Neural cell (in vitro differentiated cells): ENCODE measurements at regions not wholly inside any gene's neighbourhood (a gene's known extent, or its start where the extent isn't known, plus 50 kb on each side); places are given as distances from the start of the nearest gene placed in this dataset.

ENCODE experiments used
- H2AFZ ChIP-seq: fragments of 200-600, 300-800 bp; sonication (generic), shearing (Covaris generic); 2 replicates; pipeline ENCODE4 v1.6.0; 2014; ENCODE audit warnings: low read depth, mild to moderate bottlenecking, antibody characterized with exemption, low read length, moderate library complexity
- H3F3A ChIP-seq: fragments of 200-600 bp; shearing (Covaris generic); 2 replicates; pipeline ENCODE4 v1.6.1; 2016; ENCODE audit warnings: mild to moderate bottlenecking, moderate library complexity, mixed read lengths, antibody characterized with exemption, low read length; ENCODE audit not compliant: insufficient read depth, poor library complexity, severe bottlenecking
- H3K27ac ChIP-seq: fragments of 200-600, 300-800 bp; sonication (generic), shearing (Covaris generic); 2 replicates; pipeline ENCODE4 v1.5.1; 2014; ENCODE audit warnings: mild to moderate bottlenecking, low read length, moderate library complexity
- H3K27me3 ChIP-seq: fragments of 300-800, 200-600 bp; sonication (generic), shearing (Covaris generic); 2 replicates; pipeline ENCODE4 v1.6.0; 2014; ENCODE audit warnings: mild to moderate bottlenecking, low read depth, low read length, moderate library complexity; ENCODE audit not compliant: insufficient read depth
- H3K36me3 ChIP-seq: fragments of 300-800, 200-600 bp; sonication (generic), shearing (Covaris generic); 2 replicates; pipeline ENCODE4 v1.5.1; 2014; ENCODE audit warnings: mild to moderate bottlenecking, antibody characterized with exemption, low read length, moderate library complexity; ENCODE audit not compliant: insufficient read depth
- H3K4me2 ChIP-seq: fragments of 300-800, 200-600 bp; sonication (generic), shearing (Covaris generic); 2 replicates; pipeline ENCODE4 v1.6.0; 2014; ENCODE audit warnings: mild to moderate bottlenecking, low read length
- H3K4me3 ChIP-seq: fragments of 300-800, 200-600 bp; sonication (generic), shearing (Covaris generic); 2 replicates; pipeline ENCODE4 v1.5.1; 2014; ENCODE audit warnings: mild to moderate bottlenecking, low read length, moderate library complexity
- H3K79me2 ChIP-seq: fragments of 200-600 bp; shearing (Covaris generic); replicated peaks from 2 replicates; pipeline ENCODE4 v1.6.0; 2014; ENCODE audit warnings: mild to moderate bottlenecking, low read length, moderate library complexity; ENCODE audit not compliant: insufficient read depth
- H3K9ac ChIP-seq: fragments of 300-800, 200-600 bp; sonication (generic), shearing (Covaris generic); 2 replicates; pipeline ENCODE4 v1.6.1; 2016; ENCODE audit warnings: mild to moderate bottlenecking, low read length, mixed read lengths
- H3K9me2 ChIP-seq: fragments of 200-600 bp; shearing (Covaris generic); 2 replicates; pipeline ENCODE4 v1.6.1; 2016; ENCODE audit warnings: mild to moderate bottlenecking, low read length, mixed read lengths; ENCODE audit not compliant: insufficient read depth
- H3K9me3 ChIP-seq: fragments of 200-600, 300-800 bp; sonication (generic), shearing (Covaris generic); 2 replicates; pipeline ENCODE4 v1.6.1; 2016; ENCODE audit warnings: mild to moderate bottlenecking, mixed run types, low read length, moderate library complexity, mixed read lengths
- H4K20me1 ChIP-seq: fragments of 200-600 bp; shearing (Covaris generic); 2 replicates; pipeline ENCODE4 v1.6.1; 2016; ENCODE audit warnings: mild to moderate bottlenecking, mixed run types; ENCODE audit not compliant: insufficient read depth
- CTCF ChIP-seq: fragments of 450-650 bp; IDR thresholded peaks from 2 replicates; pipeline ENCODE4 v1.5.1; 2014; ENCODE audit warnings: antibody characterized with exemption, mild to moderate bottlenecking, moderate library complexity; ENCODE audit not compliant: poor library complexity, severe bottlenecking
- EP300 ChIP-seq: fragments of 450-650 bp; conservative IDR thresholded peaks from 2 replicates; pipeline ENCODE4 v1.6.1; 2014; ENCODE audit warnings: antibody characterized with exemption, mild to moderate bottlenecking, moderate library complexity; ENCODE audit not compliant: poor library complexity, severe bottlenecking
- EZH2 ChIP-seq: fragments of 200-600, 300-800 bp; shearing (Covaris generic), sonication (generic); IDR thresholded peaks from 2 replicates; pipeline ENCODE4 v1.6.1; 2014; ENCODE audit warnings: antibody characterized with exemption, low read length, borderline replicate concordance, mild to moderate bottlenecking; ENCODE audit not compliant: insufficient read depth, poor library complexity, severe bottlenecking
- MXI1 ChIP-seq: fragments of 450-650 bp; conservative IDR thresholded peaks from 2 replicates; pipeline ENCODE4 v1.6.1; 2014; ENCODE audit warnings: antibody characterized with exemption, mild to moderate bottlenecking; ENCODE audit not compliant: poor library complexity, severe bottlenecking
- POLR2AphosphoS5 ChIP-seq: IDR thresholded peaks from 2 replicates; pipeline ENCODE4 v1.6.1; 2012
- RAD21 ChIP-seq: fragments of 450-650 bp; conservative IDR thresholded peaks from 2 replicates; pipeline ENCODE4 v1.6.1; 2014; ENCODE audit warnings: antibody characterized with exemption, mild to moderate bottlenecking, moderate library complexity
- REST ChIP-seq: IDR thresholded peaks from 2 replicates; pipeline ENCODE4 v1.6.1; 2012; ENCODE audit warnings: borderline replicate concordance
- SMC3 ChIP-seq: fragments of 450-650 bp; conservative IDR thresholded peaks from 2 replicates; pipeline ENCODE4 v1.6.1; 2014; ENCODE audit warnings: antibody characterized with exemption, mild to moderate bottlenecking, moderate library complexity; ENCODE audit not compliant: poor library complexity
- TAF1 ChIP-seq: IDR thresholded peaks from 2 replicates; pipeline ENCODE4 v1.6.1; 2012; ENCODE audit warnings: low read depth

- no peak overlapping the region for H3K9ac ChIP-seq
These were observed 158.3 kb downstream of the DLL1 start for GRCh38 chr6:170132561-170132991.

GRCh38 chr6:170132011-170132521 is 158.8 kb downstream of the DLL1 start:
- no peaks in the 10 kb centered on the region for H4K20me1 ChIP-seq
- no peak overlapping the region for H3K27ac ChIP-seq
- no peak overlapping the region for H3K9ac ChIP-seq
- no peak overlapping the region for H3K4me2 ChIP-seq
- no peak overlapping the region for H2AFZ ChIP-seq
- H3K79me2 ChIP-seq, result no peaks in the 10 kb centered on the region
- no peaks in the 10 kb centered on the region for H3K27me3 ChIP-seq
- no peaks in the 10 kb centered on the region for H3K36me3 ChIP-seq
- TF ChIP-seq TAF1, result no peak
- TF ChIP-seq REST, result no peak
- no peak for TF ChIP-seq CTCF
- TF ChIP-seq EP300, result no peak
- no peak for TF ChIP-seq RAD21
- no peak for TF ChIP-seq POLR2AphosphoS5
- H3K9me2 ChIP-seq, result no peaks in the 10 kb centered on the region
- H3K4me3 ChIP-seq, result no peak overlapping the region
- no peaks in the 10 kb centered on the region for H3F3A ChIP-seq
- no peaks in the 10 kb centered on the region for H3K9me3 ChIP-seq

More at GRCh38 chr6:170132561-170132991, 158.3 kb downstream of the DLL1 start:
- no peaks in the 10 kb centered on the region for H3F3A ChIP-seq
- H4K20me1 ChIP-seq, result no peaks in the 10 kb centered on the region
- no peak overlapping the region for H3K4me2 ChIP-seq
- no peaks in the 10 kb centered on the region for H3K36me3 ChIP-seq
- no peak overlapping the region for H3K4me3 ChIP-seq
- no peak overlapping the region for H2AFZ ChIP-seq
- no peaks in the 10 kb centered on the region for H3K27me3 ChIP-seq
- TF ChIP-seq TAF1, result no peak
- TF ChIP-seq SMC3, result no peak
- TF ChIP-seq RAD21, result no peak
- TF ChIP-seq POLR2AphosphoS5, result no peak
- no peak for TF ChIP-seq EP300
- TF ChIP-seq REST, result no peak
- no peak for TF ChIP-seq MXI1
- no peak for TF ChIP-seq EZH2
- no peak for TF ChIP-seq CTCF
- H3K9me3 ChIP-seq, result no peaks in the 10 kb centered on the region
- no peaks in the 10 kb centered on the region for H3K9me2 ChIP-seq
- H3K79me2 ChIP-seq, result no peaks in the 10 kb centered on the region
- no peak overlapping the region for H3K27ac ChIP-seq
